ENCODE measurements at regions not wholly inside any gene's neighbourhood (a gene's known extent, or its start where the extent isn't known, plus 50 kb on each side); places are given as distances from the start of the nearest gene placed in this dataset.
A peak's percentile ranks its signal among the peaks of the same experiment; 100 is the strongest.

DNA sequence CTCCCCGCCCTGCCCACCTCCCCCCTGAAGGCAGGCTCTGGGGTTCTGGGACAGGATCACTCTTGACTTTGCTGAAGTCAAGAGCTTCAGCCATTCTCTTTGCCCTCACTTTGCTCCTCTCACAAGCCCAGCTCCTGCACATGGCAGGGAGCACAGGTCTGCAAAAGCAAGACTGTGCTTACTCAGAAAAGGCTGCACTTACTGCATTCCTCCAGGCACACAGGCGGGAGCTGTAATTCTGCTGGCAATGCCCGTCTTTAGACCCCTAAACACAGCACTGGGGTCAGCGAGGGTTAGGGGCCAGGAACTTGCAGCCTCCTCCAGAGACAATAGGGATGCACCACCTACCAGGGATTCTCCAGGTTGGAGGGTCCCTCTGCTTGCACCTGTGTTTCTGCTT, 523.7 kb downstream of the TCERG1L start:
- Histone ChIP-seq H3K27me3 (ENCODE audit: control insufficient read depth, insufficient read depth, low read length) (no peaks in the 10 kb centered on the region), H3K4me3 (ENCODE audit: low read length in 3 of 3) (no peak overlapping the region)
- intact Hi-C loops (cut with DNase I): no loop called here

GRCh38 chr10:130790339-130790738, 521.2 kb downstream of the TCERG1L start:
- no peaks in the 10 kb centered on the region for H3K36me3 ChIP-seq (ENCODE audit: control insufficient read depth in 2 of 3, insufficient read depth in 3 of 3, low read length in 3 of 3)
- TF ChIP-seq CTCF (IDR thresholded peaks at IDR 0.05; ENCODE audit: borderline replicate concordance, extremely low read depth, insufficient read depth): no peak
- H3K9ac ChIP-seq (ENCODE audit: low read length in 3 of 3): no peak overlapping the region
- peaks cover 0 to 3% (median 0%) of the 10 kb centered on the region in 3 donors for H3K9me3 ChIP-seq (ENCODE audit: control insufficient read depth in 2 of 3, insufficient read depth in 1 of 3, low read length in 3 of 3)
- FAIRE-seq (no peak), DNase-seq (no peak)
- no peak overlapping the region for H3K4me3 ChIP-seq (ENCODE audit: low read length in 3 of 3)
- no peaks in the 10 kb centered on the region for H3K4me1 ChIP-seq (ENCODE audit: control insufficient read depth in 2 of 3, insufficient read depth in 2 of 3, low read depth in 1 of 3, low read length in 3 of 3)
- H3K27me3 ChIP-seq (ENCODE audit: control insufficient read depth, insufficient read depth, low read length): no peaks in the 10 kb centered on the region
- intact Hi-C loops (cut with DNase I): no loop called here
- H3K27ac ChIP-seq (ENCODE audit: low read depth in 2 of 2, low read length in 2 of 2): no peak overlapping the region

More for the DNA sequence above, 523.7 kb downstream of the TCERG1L start:
- TF ChIP-seq CTCF (IDR thresholded peaks at IDR 0.05; ENCODE audit: borderline replicate concordance, extremely low read depth, insufficient read depth): no peak
- Histone ChIP-seq H3K27ac (ENCODE audit: low read depth in 2 of 2, low read length in 2 of 2) (no peak overlapping the region), H3K4me1 (ENCODE audit: control insufficient read depth in 2 of 3, insufficient read depth in 2 of 3, low read depth in 1 of 3, low read length in 3 of 3) (no peaks in the 10 kb centered on the region), H3K36me3 (ENCODE audit: control insufficient read depth in 2 of 3, insufficient read depth in 3 of 3, low read length in 3 of 3) (no peaks in the 10 kb centered on the region), H3K9ac (ENCODE audit: low read length in 3 of 3) (no peak overlapping the region), H3K9me3 (ENCODE audit: control insufficient read depth in 2 of 3, insufficient read depth in 1 of 3, low read length in 3 of 3) (peaks cover 0 to 3% (median 0%) of the 10 kb centered on the region in 3 donors)
- FAIRE-seq (no peak), DNase-seq (peak in 1 of 5 donors; percentile 31)

DNA sequence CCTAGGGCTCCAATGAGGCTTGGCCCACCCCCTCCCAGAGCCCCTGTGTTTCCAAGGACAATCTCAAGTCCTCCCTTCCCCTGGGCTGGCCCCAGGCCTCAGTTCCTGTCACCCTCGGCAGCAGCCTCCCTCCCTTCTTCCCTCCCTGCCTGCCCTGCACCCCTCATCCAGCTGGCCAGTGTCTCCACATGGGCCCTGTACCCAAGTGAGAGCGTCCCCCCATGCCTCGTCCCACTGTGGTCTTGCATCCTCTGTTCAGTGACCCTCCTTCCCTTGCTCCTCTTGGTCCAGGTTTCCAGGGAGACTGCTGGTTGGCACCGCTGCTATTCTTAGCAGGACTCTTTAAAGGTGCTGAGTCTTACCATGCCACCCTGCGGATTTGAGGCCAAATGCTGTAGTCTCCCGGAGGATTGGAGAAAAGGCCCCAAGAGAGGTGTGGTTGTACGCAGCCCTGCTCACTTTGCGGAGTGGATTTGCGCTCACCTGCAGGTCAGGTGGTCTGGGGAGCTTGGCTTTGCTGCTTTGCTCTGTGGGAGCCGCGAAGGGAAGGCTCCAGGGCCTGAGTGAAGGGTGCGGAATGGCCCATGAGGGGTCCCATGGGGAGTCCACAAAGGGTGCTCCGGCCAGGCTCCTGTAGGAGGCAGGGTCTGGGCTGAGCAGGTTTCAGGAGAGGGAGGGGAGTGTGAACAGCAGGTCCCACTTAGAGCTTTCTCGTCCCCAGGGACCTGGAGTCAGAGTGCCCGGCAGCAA, 519.2 kb downstream of the TCERG1L start:
- H3K9ac ChIP-seq (ENCODE audit: low read length in 3 of 3): no peak overlapping the region
- FAIRE-seq (no peak), DNase-seq (no peak)
- H3K4me1 ChIP-seq (ENCODE audit: control insufficient read depth in 2 of 3, insufficient read depth in 2 of 3, low read depth in 1 of 3, low read length in 3 of 3): no peaks in the 10 kb centered on the region
- no peak for TF ChIP-seq CTCF (IDR thresholded peaks at IDR 0.05; ENCODE audit: borderline replicate concordance, extremely low read depth, insufficient read depth)
- H3K27me3 ChIP-seq (ENCODE audit: control insufficient read depth, insufficient read depth, low read length): no peaks in the 10 kb centered on the region
- H3K27ac ChIP-seq (ENCODE audit: low read depth in 2 of 2, low read length in 2 of 2): no peak overlapping the region
- intact Hi-C loops (cut with DNase I): no loop called here
- no peaks in the 10 kb centered on the region for H3K36me3 ChIP-seq (ENCODE audit: control insufficient read depth in 2 of 3, insufficient read depth in 3 of 3, low read length in 3 of 3)
- H3K9me3 ChIP-seq (ENCODE audit: control insufficient read depth in 2 of 3, insufficient read depth in 1 of 3, low read length in 3 of 3): peaks cover 0 to 3% (median 0%) of the 10 kb centered on the region in 3 donors
- no peak overlapping the region for H3K4me3 ChIP-seq (ENCODE audit: low read length in 3 of 3)
